ENCODE measurements at regions not wholly inside any gene's neighbourhood (a gene's known extent, or its start where the extent isn't known, plus 50 kb on each side); places are given as distances from the start of the nearest gene placed in this dataset.

DNA sequence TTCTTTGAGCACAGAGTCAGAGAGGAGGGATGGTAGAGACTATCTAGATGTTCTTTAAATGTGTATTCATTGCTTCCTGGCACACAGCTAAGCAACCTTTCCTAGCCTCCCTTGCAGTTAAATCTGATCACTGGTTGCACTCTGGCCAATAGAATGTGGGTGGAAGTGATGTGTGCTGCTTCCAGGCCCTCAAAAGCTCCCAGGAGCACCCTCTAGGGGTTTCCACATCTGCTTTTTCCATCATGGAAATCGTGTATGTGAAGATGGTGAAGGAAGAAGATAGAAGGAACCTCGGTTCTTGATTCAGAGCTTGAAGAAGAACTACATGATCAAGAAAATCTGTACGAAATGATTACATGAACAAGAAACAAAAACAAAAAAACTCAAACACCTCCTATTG, 149.8 kb upstream of the JAG1 start:
- TF ChIP-seq, protein P1, sequence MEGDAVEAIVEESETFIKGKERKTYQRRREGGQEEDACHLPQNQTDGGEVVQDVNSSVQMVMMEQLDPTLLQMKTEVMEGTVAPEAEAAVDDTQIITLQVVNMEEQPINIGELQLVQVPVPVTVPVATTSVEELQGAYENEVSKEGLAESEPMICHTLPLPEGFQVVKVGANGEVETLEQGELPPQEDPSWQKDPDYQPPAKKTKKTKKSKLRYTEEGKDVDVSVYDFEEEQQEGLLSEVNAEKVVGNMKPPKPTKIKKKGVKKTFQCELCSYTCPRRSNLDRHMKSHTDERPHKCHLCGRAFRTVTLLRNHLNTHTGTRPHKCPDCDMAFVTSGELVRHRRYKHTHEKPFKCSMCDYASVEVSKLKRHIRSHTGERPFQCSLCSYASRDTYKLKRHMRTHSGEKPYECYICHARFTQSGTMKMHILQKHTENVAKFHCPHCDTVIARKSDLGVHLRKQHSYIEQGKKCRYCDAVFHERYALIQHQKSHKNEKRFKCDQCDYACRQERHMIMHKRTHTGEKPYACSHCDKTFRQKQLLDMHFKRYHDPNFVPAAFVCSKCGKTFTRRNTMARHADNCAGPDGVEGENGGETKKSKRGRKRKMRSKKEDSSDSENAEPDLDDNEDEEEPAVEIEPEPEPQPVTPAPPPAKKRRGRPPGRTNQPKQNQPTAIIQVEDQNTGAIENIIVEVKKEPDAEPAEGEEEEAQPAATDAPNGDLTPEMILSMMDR (conservative IDR thresholded peaks at IDR 0.05; ENCODE audit: low read length): no peak
- TF ChIP-seq EZH2phosphoT487 (IDR thresholded peaks at IDR 0.05; ENCODE audit: borderline replicate concordance): no peak
